ENCODE measurements at regions not wholly inside any gene's neighbourhood (a gene's known extent, or its start where the extent isn't known, plus 50 kb on each side); places are given as distances from the start of the nearest gene placed in this dataset.
"Not testable (repeated sequence)": the region's sequence is repeated elsewhere in the genome, so short reads cannot be mapped to it uniquely, and the experiment has no call there.

DNA sequence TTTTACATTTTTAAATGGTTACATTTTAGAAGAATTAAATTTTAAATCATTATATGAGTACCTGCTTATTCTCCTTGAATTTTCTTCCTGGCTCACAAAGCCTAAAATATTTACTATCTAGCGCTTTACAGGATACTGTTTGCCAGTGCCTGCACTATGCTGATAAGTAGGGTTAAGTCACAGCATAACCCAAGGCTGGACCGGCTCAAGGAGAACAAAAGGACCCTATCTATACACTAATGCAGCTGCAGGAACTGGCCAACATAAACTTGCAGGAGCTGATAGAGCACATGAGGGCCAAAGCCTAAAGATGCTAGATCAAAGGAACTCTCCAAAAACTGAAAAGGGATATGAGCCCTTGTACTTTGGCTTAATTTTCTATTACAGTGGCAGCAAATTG, 1086.9 kb upstream of the TMPRSS15 start:
- H3K27ac ChIP-seq (ENCODE audit: low read depth, low read length) = no peak overlapping the region
- H3K9me3 ChIP-seq (ENCODE audit: control insufficient read depth, insufficient read depth, low read length) = no peaks in the 10 kb centered on the region
- H3K36me3 ChIP-seq (ENCODE audit: control insufficient read depth, insufficient read depth, low read length) = no peaks in the 10 kb centered on the region
- H3K4me1 ChIP-seq (ENCODE audit: control insufficient read depth, insufficient read depth, low read length) = no peaks in the 10 kb centered on the region
- H3K4me3 ChIP-seq (ENCODE audit: low read depth, low read length) = no peak overlapping the region
- DNase-seq (ENCODE audit: low read depth in 4 of 6, low spot score in 6 of 6) = no peak
- no CpG with 5 or more reads among the region's 2 CpGs for WGBS (ENCODE audit: insufficient coverage)
- H3K27me3 ChIP-seq (ENCODE audit: control insufficient read depth, insufficient read depth, low read length) = no peaks in the 10 kb centered on the region

- not testable (repeated sequence) for DNase-seq (ENCODE audit: low read depth in 4 of 6, low spot score in 6 of 6); H3K4me3 ChIP-seq (ENCODE audit: low read depth, low read length); H3K27ac ChIP-seq (ENCODE audit: low read depth, low read length); H3K4me1 ChIP-seq (ENCODE audit: control insufficient read depth, insufficient read depth, low read length); H3K9me3 ChIP-seq (ENCODE audit: control insufficient read depth, insufficient read depth, low read length); H3K27me3 ChIP-seq (ENCODE audit: control insufficient read depth, insufficient read depth, low read length); H3K36me3 ChIP-seq (ENCODE audit: control insufficient read depth, insufficient read depth, low read length)
- WGBS (ENCODE audit: insufficient coverage) = 97% methylated on average over 36 of the region's 52 CpGs
These were observed 1090.1 kb upstream of the TMPRSS15 start for GRCh38 chr21:19493437-19494241.

DNA sequence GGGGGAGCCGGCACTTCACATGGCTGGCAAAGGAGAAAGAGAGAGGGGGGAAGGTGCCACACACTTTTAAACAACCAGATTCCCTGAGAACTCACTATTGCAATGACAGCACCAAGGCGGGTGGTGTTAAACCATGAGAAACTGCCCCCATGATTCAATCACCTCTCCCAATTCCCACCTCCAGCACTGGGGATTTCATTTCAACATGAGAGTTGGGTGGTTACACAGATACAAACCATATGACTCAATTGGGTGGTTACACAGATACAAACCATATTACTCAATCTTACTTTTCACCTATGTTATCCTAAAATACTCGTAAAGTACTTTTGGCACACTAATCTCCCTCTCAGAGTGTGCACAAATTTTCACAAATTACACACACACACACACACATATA, 1097.5 kb upstream of the TMPRSS15 start:
- WGBS (ENCODE audit: insufficient coverage) = no CpG with 5 or more reads among the region's 3 CpGs
- no peak for DNase-seq (ENCODE audit: low read depth in 4 of 6, low spot score in 6 of 6)
- no peak overlapping the region for H3K27ac ChIP-seq (ENCODE audit: low read depth, low read length)
- H3K4me3 ChIP-seq (ENCODE audit: low read depth, low read length) = no peak overlapping the region
- H3K36me3 ChIP-seq (ENCODE audit: control insufficient read depth, insufficient read depth, low read length) = no peaks in the 10 kb centered on the region
- no peaks in the 10 kb centered on the region for H3K9me3 ChIP-seq (ENCODE audit: control insufficient read depth, insufficient read depth, low read length)
- H3K27me3 ChIP-seq (ENCODE audit: control insufficient read depth, insufficient read depth, low read length) = no peaks in the 10 kb centered on the region
- H3K4me1 ChIP-seq (ENCODE audit: control insufficient read depth, insufficient read depth, low read length) = no peaks in the 10 kb centered on the region

DNA sequence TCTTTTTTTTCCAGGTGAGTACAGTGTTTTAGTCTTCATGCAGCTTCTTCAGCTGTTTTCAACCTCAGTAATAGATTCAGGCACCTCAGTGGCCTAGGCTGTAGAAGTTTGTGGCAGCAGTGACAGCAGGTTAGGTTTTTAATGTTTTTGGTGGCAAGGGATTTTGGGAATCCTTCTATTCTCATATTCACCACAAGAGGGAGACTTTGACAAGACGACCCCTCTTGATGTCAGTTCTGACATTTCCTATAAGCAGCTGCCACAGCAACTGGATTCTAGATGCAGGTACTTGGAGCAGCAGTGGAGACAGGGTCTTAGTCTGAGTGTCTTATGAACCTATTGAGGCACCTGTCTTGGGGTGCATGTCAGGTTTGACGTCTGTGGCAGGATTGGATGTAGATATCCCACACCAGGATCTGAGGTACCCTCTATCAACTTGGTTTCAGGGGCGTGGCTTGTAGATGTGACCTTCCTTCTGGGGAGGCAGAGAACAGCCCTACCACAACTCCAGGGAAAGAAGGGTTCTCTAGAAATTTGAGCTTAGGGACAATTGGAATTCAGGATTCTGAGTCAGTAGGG, 1104.2 kb upstream of the TMPRSS15 start:
- no peaks in the 10 kb centered on the region for H3K9me3 ChIP-seq (ENCODE audit: control insufficient read depth, insufficient read depth, low read length)
- H3K4me3 ChIP-seq (ENCODE audit: low read depth, low read length) = no peak overlapping the region
- H3K4me1 ChIP-seq (ENCODE audit: control insufficient read depth, insufficient read depth, low read length) = no peaks in the 10 kb centered on the region
- H3K27ac ChIP-seq (ENCODE audit: low read depth, low read length) = no peak overlapping the region
- WGBS (ENCODE audit: insufficient coverage) = no CpG with 5 or more reads among the region's 3 CpGs
- no peaks in the 10 kb centered on the region for H3K36me3 ChIP-seq (ENCODE audit: control insufficient read depth, insufficient read depth, low read length)
- no peak for DNase-seq (ENCODE audit: low read depth in 4 of 6, low spot score in 6 of 6)
- H3K27me3 ChIP-seq (ENCODE audit: control insufficient read depth, insufficient read depth, low read length) = no peaks in the 10 kb centered on the region

GRCh38 chr21:19508442-19508841, 1104.9 kb upstream of the TMPRSS15 start:
- Histone ChIP-seq H3K4me1 (ENCODE audit: control insufficient read depth, insufficient read depth, low read length) (no peaks in the 10 kb centered on the region), H3K36me3 (ENCODE audit: control insufficient read depth, insufficient read depth, low read length) (no peaks in the 10 kb centered on the region), H3K9me3 (ENCODE audit: control insufficient read depth, insufficient read depth, low read length) (no peaks in the 10 kb centered on the region), H3K27me3 (ENCODE audit: control insufficient read depth, insufficient read depth, low read length) (no peaks in the 10 kb centered on the region), H3K27ac (ENCODE audit: low read depth, low read length) (no peak overlapping the region), H3K4me3 (ENCODE audit: low read depth, low read length) (no peak overlapping the region)
- WGBS (ENCODE audit: insufficient coverage) = 94% methylated on average over 2 of the region's 2 CpGs
- DNase-seq (ENCODE audit: low read depth in 4 of 6, low spot score in 6 of 6) = no peak

GRCh38 chr21:19508844-19509243, 1105.3 kb upstream of the TMPRSS15 start:
- Histone ChIP-seq H3K9me3 (ENCODE audit: control insufficient read depth, insufficient read depth, low read length) (no peaks in the 10 kb centered on the region), H3K27ac (ENCODE audit: low read depth, low read length) (no peak overlapping the region), H3K4me1 (ENCODE audit: control insufficient read depth, insufficient read depth, low read length) (no peaks in the 10 kb centered on the region), H3K27me3 (ENCODE audit: control insufficient read depth, insufficient read depth, low read length) (no peaks in the 10 kb centered on the region), H3K4me3 (ENCODE audit: low read depth, low read length) (no peak overlapping the region), H3K36me3 (ENCODE audit: control insufficient read depth, insufficient read depth, low read length) (no peaks in the 10 kb centered on the region)
- 80% methylated on average over 3 of the region's 3 CpGs for WGBS (ENCODE audit: insufficient coverage)
- DNase-seq (ENCODE audit: low read depth in 4 of 6, low spot score in 6 of 6) = no peak

DNA sequence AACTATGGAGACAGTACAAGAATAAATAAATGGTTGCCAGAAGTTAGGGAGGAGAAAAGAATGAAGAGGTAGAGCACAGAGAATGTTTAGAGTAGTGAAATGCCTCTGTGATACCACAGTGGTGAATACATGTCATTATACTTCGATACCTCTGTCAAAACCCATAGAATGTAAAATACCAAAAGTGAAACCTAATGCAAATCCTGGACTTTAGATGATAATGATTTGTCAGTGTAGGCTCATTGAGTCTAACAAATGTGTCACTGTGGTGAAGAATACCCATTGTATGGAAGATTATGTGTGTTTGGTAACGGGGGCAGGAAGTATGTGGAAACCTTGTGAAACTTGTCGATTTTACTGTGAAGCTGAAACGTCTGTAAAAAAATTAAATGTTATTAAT, 1106.5 kb upstream of the TMPRSS15 start:
- H3K4me3 ChIP-seq (ENCODE audit: low read depth, low read length) = no peak overlapping the region
- H3K9me3 ChIP-seq (ENCODE audit: control insufficient read depth, insufficient read depth, low read length) = no peaks in the 10 kb centered on the region
- 100% methylated on average over 1 of the region's 4 CpGs for WGBS (ENCODE audit: insufficient coverage)
- no peaks in the 10 kb centered on the region for H3K36me3 ChIP-seq (ENCODE audit: control insufficient read depth, insufficient read depth, low read length)
- H3K27me3 ChIP-seq (ENCODE audit: control insufficient read depth, insufficient read depth, low read length) = no peaks in the 10 kb centered on the region
- DNase-seq (ENCODE audit: low read depth in 4 of 6, low spot score in 6 of 6) = no peak
- H3K4me1 ChIP-seq (ENCODE audit: control insufficient read depth, insufficient read depth, low read length) = no peaks in the 10 kb centered on the region
- no peak overlapping the region for H3K27ac ChIP-seq (ENCODE audit: low read depth, low read length)

DNA sequence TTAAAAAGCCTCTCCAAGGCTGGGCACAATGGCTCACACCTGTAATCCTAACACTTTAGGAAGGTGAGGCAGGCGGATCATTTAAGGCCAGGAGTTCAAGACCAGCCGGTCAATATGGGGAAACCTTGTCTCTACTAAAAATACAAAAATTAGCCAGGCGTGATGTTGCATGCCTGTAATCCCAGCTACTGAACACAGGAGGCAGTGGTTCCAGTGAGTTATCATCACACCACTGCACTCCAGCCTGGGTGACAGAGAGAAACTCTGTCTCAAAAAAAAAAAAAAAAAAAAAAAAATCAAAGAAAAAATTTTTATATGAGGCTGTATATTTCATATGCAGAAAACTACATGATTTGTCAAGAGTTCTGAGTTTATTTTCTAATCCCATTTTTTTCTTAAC, 1107.1 kb upstream of the TMPRSS15 start:
- 100% methylated on average over 2 of the region's 3 CpGs for WGBS (ENCODE audit: insufficient coverage)
- Histone ChIP-seq H3K27me3 (ENCODE audit: control insufficient read depth, insufficient read depth, low read length) (no peaks in the 10 kb centered on the region), H3K4me1 (ENCODE audit: control insufficient read depth, insufficient read depth, low read length) (no peaks in the 10 kb centered on the region), H3K9me3 (ENCODE audit: control insufficient read depth, insufficient read depth, low read length) (no peaks in the 10 kb centered on the region), H3K27ac (ENCODE audit: low read depth, low read length) (no peak overlapping the region), H3K36me3 (ENCODE audit: control insufficient read depth, insufficient read depth, low read length) (no peaks in the 10 kb centered on the region), H3K4me3 (ENCODE audit: low read depth, low read length) (no peak overlapping the region)
- DNase-seq (ENCODE audit: low read depth in 4 of 6, low spot score in 6 of 6) = no peak

DNA sequence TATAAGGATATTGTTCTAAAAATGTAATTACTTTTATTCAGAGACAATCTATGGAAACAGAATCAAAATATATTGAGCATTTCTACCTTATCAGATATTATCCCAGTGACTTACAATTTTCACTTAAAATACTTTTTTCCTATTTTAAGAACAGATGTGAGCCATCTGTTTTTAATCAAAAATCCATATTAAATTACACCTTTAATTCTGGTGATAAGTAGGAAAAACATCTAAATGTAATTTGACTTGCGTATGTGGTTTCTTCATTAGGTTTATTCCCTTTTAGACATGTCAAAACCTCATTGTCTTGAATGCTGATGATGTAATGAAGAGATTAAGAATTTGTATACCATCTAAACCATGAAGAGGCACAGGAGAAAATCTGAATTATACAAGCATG, 1118.8 kb upstream of the TMPRSS15 start:
- no peaks in the 10 kb centered on the region for H3K4me1 ChIP-seq (ENCODE audit: control insufficient read depth, insufficient read depth, low read length)
- H3K4me3 ChIP-seq (ENCODE audit: low read depth, low read length) = no peak overlapping the region
- H3K27ac ChIP-seq (ENCODE audit: low read depth, low read length) = no peak overlapping the region
- no peak for DNase-seq (ENCODE audit: low read depth in 4 of 6, low spot score in 6 of 6)
- H3K9me3 ChIP-seq (ENCODE audit: control insufficient read depth, insufficient read depth, low read length) = no peaks in the 10 kb centered on the region
- H3K27me3 ChIP-seq (ENCODE audit: control insufficient read depth, insufficient read depth, low read length) = no peaks in the 10 kb centered on the region
- no peaks in the 10 kb centered on the region for H3K36me3 ChIP-seq (ENCODE audit: control insufficient read depth, insufficient read depth, low read length)
- WGBS (ENCODE audit: insufficient coverage) = no CpG with 5 or more reads among the region's 1 CpG

GRCh38 chr21:19523061-19523460, 1119.5 kb upstream of the TMPRSS15 start:
- no CpG with 5 or more reads among the region's 1 CpG for WGBS (ENCODE audit: insufficient coverage)
- Histone ChIP-seq H3K4me3 (ENCODE audit: low read depth, low read length) (no peak overlapping the region), H3K27me3 (ENCODE audit: control insufficient read depth, insufficient read depth, low read length) (no peaks in the 10 kb centered on the region), H3K4me1 (ENCODE audit: control insufficient read depth, insufficient read depth, low read length) (no peaks in the 10 kb centered on the region), H3K36me3 (ENCODE audit: control insufficient read depth, insufficient read depth, low read length) (no peaks in the 10 kb centered on the region), H3K9me3 (ENCODE audit: control insufficient read depth, insufficient read depth, low read length) (no peaks in the 10 kb centered on the region), H3K27ac (ENCODE audit: low read depth, low read length) (no peak overlapping the region)
- DNase-seq (ENCODE audit: low read depth in 4 of 6, low spot score in 6 of 6) = no peak

Data from spinal cord (tissue), 9 donors.